Left lung (tissue), 4 donors: ENCODE measurements at regions not wholly inside any gene's neighbourhood (a gene's known extent, or its start where the extent isn't known, plus 50 kb on each side); places are given as distances from the start of the nearest gene placed in this dataset.

Source experiments
- ATAC-seq: fragments of 200-7000 bp; cut with Tn5 transposase; one replicate; pipeline ENCODE4 v1.9.1; 2020; ENCODE audit warnings: moderate library complexity
- DNase-seq, 4 donors: peaks; one replicate each; pipeline ENCODE4 v3.0.0-alpha.2; 2013 to 2020
- H3K27ac ChIP-seq, 2 donors: fragments of 200-600 bp; sonication (generic) in 1 of 2; one replicate each; pipeline versions ENCODE4 v1.5.0 to v1.8.0; 2020 to 2021
- H3K27me3 ChIP-seq, 2 donors: fragments of 200-600 bp; sonication (generic) in 1 of 2; one replicate each; pipeline versions ENCODE4 v1.5.0 to v1.8.0; 2020 to 2021
- H3K36me3 ChIP-seq, 2 donors: fragments of 200-600 bp; sonication (generic) in 1 of 2; one replicate each; pipeline versions ENCODE4 v1.5.0 to v1.8.0; 2020 to 2021
- H3K4me1 ChIP-seq, 2 donors: fragments of 200-600 bp; one replicate each; pipeline ENCODE4 v1.8.0; 2021
- H3K4me3 ChIP-seq, 2 donors: fragments of 200-600 bp; sonication (generic) in 1 of 2; one replicate each; pipeline versions ENCODE4 v1.5.0 to v1.8.0; 2020 to 2021; ENCODE audit warnings: mild to moderate bottlenecking in 1 of 2
- H3K9me3 ChIP-seq, 2 donors: fragments of 200-600 bp; sonication (generic) in 1 of 2; one replicate each; pipeline versions ENCODE4 v1.5.0 to v1.8.0; 2020 to 2021
- CTCF ChIP-seq, 2 donors: fragments of 200-600 bp; sonication (generic) in 1 of 2; IDR thresholded peaks; one replicate each; pipeline versions ENCODE4 v1.5.0 to v1.8.0; 2021; ENCODE audit warnings: antibody characterized with exemption in 2 of 2
- intact Hi-C, 2 donors: fragments of 100-400 bp; cut with DNase I; formaldehyde crosslinking; loops; one replicate each; pipeline versions ENCODE4 v1.11.2 to v1.14.2; 2022
- donor health status: DM: no; HTN: yes; CAD: no.
- donor health status: DM: no; HTN: no; CAD: no.

GRCh38 chr13:62625214-62625881 is 1209.7 kb upstream of the PCDH20 start:
- no peaks in the 10 kb centered on the region for H3K36me3 ChIP-seq
- no peak overlapping the region for H3K4me3 ChIP-seq
- intact Hi-C loops = no loop called here
- no peaks in the 10 kb centered on the region for H3K4me1 ChIP-seq
- ATAC-seq (no peak), DNase-seq (no peak)
- no peak for TF ChIP-seq CTCF (IDR thresholded peaks at IDR 0.05)
- H3K27ac ChIP-seq = no peak overlapping the region
- peaks cover 0 to 16% of the 10 kb centered on the region in 2 donors for H3K9me3 ChIP-seq
- H3K27me3 ChIP-seq = no peaks in the 10 kb centered on the region

- Histone ChIP-seq H3K9me3 (peaks cover 0 to 11% of the 10 kb centered on the region in 2 donors), H3K27ac (no peak overlapping the region), H3K27me3 (no peaks in the 10 kb centered on the region), H3K36me3 (no peaks in the 10 kb centered on the region), H3K4me1 (no peaks in the 10 kb centered on the region), H3K4me3 (no peak overlapping the region)
- no peak for ATAC-seq
- DNase-seq = no peak
- TF ChIP-seq CTCF (IDR thresholded peaks at IDR 0.05) = no peak
- intact Hi-C loops = no loop called here
These were observed 1198.2 kb upstream of the PCDH20 start for GRCh38 chr13:62613819-62614218.

- Histone ChIP-seq H3K27me3 (no peaks in the 10 kb centered on the region), H3K4me1 (no peaks in the 10 kb centered on the region), H3K9me3 (peaks cover 0 to 16% of the 10 kb centered on the region in 2 donors), H3K4me3 (no peak overlapping the region), H3K27ac (no peak overlapping the region), H3K36me3 (no peaks in the 10 kb centered on the region)
- DNase-seq (no peak), ATAC-seq (no peak)
- intact Hi-C loops = no loop called here
- no peak for TF ChIP-seq CTCF (IDR thresholded peaks at IDR 0.05)
These were observed 1195.7 kb upstream of the PCDH20 start for GRCh38 chr13:62611343-62611742.

GRCh38 chr13:62598708-62599107 is 1183.1 kb upstream of the PCDH20 start:
- intact Hi-C loops = no loop called here
- Histone ChIP-seq H3K9me3 (no peaks in the 10 kb centered on the region), H3K4me3 (no peak overlapping the region), H3K27me3 (no peaks in the 10 kb centered on the region), H3K4me1 (no peaks in the 10 kb centered on the region), H3K36me3 (no peaks in the 10 kb centered on the region), H3K27ac (no peak overlapping the region)
- TF ChIP-seq CTCF (IDR thresholded peaks at IDR 0.05) = no peak
- DNase-seq (no peak), ATAC-seq (no peak)

- Histone ChIP-seq H3K27ac (no peak overlapping the region), H3K9me3 (no peaks in the 10 kb centered on the region), H3K4me3 (no peak overlapping the region), H3K4me1 (no peaks in the 10 kb centered on the region), H3K27me3 (no peaks in the 10 kb centered on the region), H3K36me3 (no peaks in the 10 kb centered on the region)
- DNase-seq (peak in 1 of 4 donors; percentile 5), ATAC-seq (no peak)
- TF ChIP-seq CTCF (IDR thresholded peaks at IDR 0.05) = no peak
- intact Hi-C loops = no loop called here
These were observed 1180.3 kb upstream of the PCDH20 start for GRCh38 chr13:62595976-62596375.
